ENCODE measurements at regions not wholly inside any gene's neighbourhood (a gene's known extent, or its start where the extent isn't known, plus 50 kb on each side); places are given as distances from the start of the nearest gene placed in this dataset.

- Histone ChIP-seq H3K9me3 (no peaks in the 10 kb centered on the region), H3K36me3 (no peaks in the 10 kb centered on the region), H3K4me3 (no peak overlapping the region), H3K27ac (no peak overlapping the region), H3K27me3 (no peaks in the 10 kb centered on the region), H3K4me1 (ENCODE audit: insufficient read depth) (no peaks in the 10 kb centered on the region)
- intact Hi-C loops (cut with DNase I): no loop called here
- no peak for DNase-seq
- no peak for TF ChIP-seq EP300 (IDR thresholded peaks at IDR 0.05)
- no peak for TF ChIP-seq POLR2A (IDR thresholded peaks at IDR 0.05)
- no peak for TF ChIP-seq CTCF (IDR thresholded peaks at IDR 0.05)
- 87 to 92% (median 88%) methylated on average over 2 of the region's 2 CpGs for WGBS, 3 donors
Measured at GRCh38 chr13:50369646-50370045, 354.4 kb downstream of the KCNRG start.

GRCh38 chr13:50370303-50370950, 355.2 kb downstream of the KCNRG start:
- DNase-seq: no peak
- Histone ChIP-seq H3K9me3 (no peaks in the 10 kb centered on the region), H3K4me3 (no peak overlapping the region), H3K36me3 (no peaks in the 10 kb centered on the region), H3K4me1 (ENCODE audit: insufficient read depth) (no peaks in the 10 kb centered on the region), H3K27ac (no peak overlapping the region), H3K27me3 (no peaks in the 10 kb centered on the region)
- 81 to 85% (median 84%) methylated on average over 5 of the region's 5 CpGs for WGBS, 3 donors
- intact Hi-C loops (cut with DNase I): no loop called here
- TF ChIP-seq EP300 (IDR thresholded peaks at IDR 0.05) (no peak), CTCF (IDR thresholded peaks at IDR 0.05) (no peak), POLR2A (IDR thresholded peaks at IDR 0.05) (no peak)

GRCh38 chr13:50374517-50374916, 359.3 kb downstream of the KCNRG start:
- WGBS, 3 donors: 84 to 92% (median 85%) methylated on average over 6 of the region's 6 CpGs
- intact Hi-C loops (cut with DNase I): no loop called here
- no peak overlapping the region for H3K4me3 ChIP-seq
- no peaks in the 10 kb centered on the region for H3K9me3 ChIP-seq
- TF ChIP-seq POLR2A (IDR thresholded peaks at IDR 0.05) (no peak), CTCF (IDR thresholded peaks at IDR 0.05) (no peak), EP300 (IDR thresholded peaks at IDR 0.05) (no peak)
- H3K27ac ChIP-seq: no peak overlapping the region
- H3K4me1 ChIP-seq (ENCODE audit: insufficient read depth): no peaks in the 10 kb centered on the region
- DNase-seq: no peak
- no peaks in the 10 kb centered on the region for H3K27me3 ChIP-seq
- no peaks in the 10 kb centered on the region for H3K36me3 ChIP-seq

GRCh38 chr13:50375792-50376191, 360.5 kb downstream of the KCNRG start:
- H3K27me3 ChIP-seq: no peaks in the 10 kb centered on the region
- 24 to 38% (median 26%) methylated on average over 4 of the region's 4 CpGs for WGBS, 3 donors
- intact Hi-C loops (cut with DNase I): no loop called here
- H3K4me1 ChIP-seq (ENCODE audit: insufficient read depth): no peaks in the 10 kb centered on the region
- no peaks in the 10 kb centered on the region for H3K9me3 ChIP-seq
- no peak overlapping the region for H3K4me3 ChIP-seq
- H3K36me3 ChIP-seq: no peaks in the 10 kb centered on the region
- DNase-seq: no peak
- TF ChIP-seq EP300 (IDR thresholded peaks at IDR 0.05): no peak
- TF ChIP-seq CTCF (IDR thresholded peaks at IDR 0.05): no peak
- TF ChIP-seq POLR2A (IDR thresholded peaks at IDR 0.05): no peak
- H3K27ac ChIP-seq: no peak overlapping the region

All from ovary (tissue), 7 donors.